ENCODE measurements at regions not wholly inside any gene's neighbourhood (a gene's known extent, or its start where the extent isn't known, plus 50 kb on each side); places are given as distances from the start of the nearest gene placed in this dataset.

- DNase-seq, result no peak
- Histone ChIP-seq H3K4me1 (ENCODE audit: insufficient read depth) (no peaks in the 10 kb centered on the region), H3K9me3 (ENCODE audit: low read depth) (no peaks in the 10 kb centered on the region), H3K36me3 (ENCODE audit: low read depth) (no peaks in the 10 kb centered on the region), H3K27me3 (replicated peaks; ENCODE audit: insufficient read depth) (no peaks in the 10 kb centered on the region), H3K4me2 (ENCODE audit: unreplicated experiment) (no peak overlapping the region), H2AFZ (no peak overlapping the region), H3K4me3 (no peak overlapping the region), H4K20me1 (ENCODE audit: insufficient read depth) (no peaks in the 10 kb centered on the region), H3K27ac (no peak overlapping the region), H3K79me2 (ENCODE audit: insufficient read depth) (no peaks in the 10 kb centered on the region), H3K9ac (no peak overlapping the region), H3K9me2 (ENCODE audit: insufficient read depth) (no peaks in the 10 kb centered on the region), H3F3A (ENCODE audit: insufficient read depth) (no peaks in the 10 kb centered on the region)
- in situ Hi-C loops (cut with MboI), result no loop called here
- TF ChIP-seq EZH2phosphoT487 (IDR thresholded peaks at IDR 0.05; ENCODE audit: insufficient read depth, low read depth) (no peak), EZH2 (IDR thresholded peaks at IDR 0.05; ENCODE audit: insufficient read depth, poor library complexity, severe bottlenecking) (no peak)
- WGBS, 2 experiments (ENCODE audit: low coverage in 1 of 2, low lambda C conversion rate in 2 of 2, missing lambda C conversion rate in 2 of 2), result 83 to 90% methylated on average over 5 of the region's 5 CpGs
These were observed 59.4 kb upstream of the LYVE1 start for GRCh38 chr11:10627816-10628215.

GRCh38 chr11:10627291-10627690, 58.8 kb upstream of the LYVE1 start:
- no peaks in the 10 kb centered on the region for H3K27me3 ChIP-seq (replicated peaks; ENCODE audit: insufficient read depth)
- H3K9ac ChIP-seq, result no peak overlapping the region
- no peak overlapping the region for H3K4me3 ChIP-seq
- no peaks in the 10 kb centered on the region for H3K4me1 ChIP-seq (ENCODE audit: insufficient read depth)
- no peak for DNase-seq
- no peaks in the 10 kb centered on the region for H3K9me3 ChIP-seq (ENCODE audit: low read depth)
- 94 to 95% methylated on average over 7 of the region's 7 CpGs for WGBS, 2 experiments (ENCODE audit: low coverage in 1 of 2, low lambda C conversion rate in 2 of 2, missing lambda C conversion rate in 2 of 2)
- TF ChIP-seq EZH2 (IDR thresholded peaks at IDR 0.05; ENCODE audit: insufficient read depth, poor library complexity, severe bottlenecking) (no peak), EZH2phosphoT487 (IDR thresholded peaks at IDR 0.05; ENCODE audit: insufficient read depth, low read depth) (no peak)
- H3K36me3 ChIP-seq (ENCODE audit: low read depth), result no peaks in the 10 kb centered on the region
- H3K79me2 ChIP-seq (ENCODE audit: insufficient read depth), result no peaks in the 10 kb centered on the region
- no peaks in the 10 kb centered on the region for H3K9me2 ChIP-seq (ENCODE audit: insufficient read depth)
- no peak overlapping the region for H2AFZ ChIP-seq
- H3F3A ChIP-seq (ENCODE audit: insufficient read depth), result no peaks in the 10 kb centered on the region
- in situ Hi-C loops (cut with MboI), result no loop called here
- H3K4me2 ChIP-seq (ENCODE audit: unreplicated experiment), result no peak overlapping the region
- H4K20me1 ChIP-seq (ENCODE audit: insufficient read depth), result no peaks in the 10 kb centered on the region
- H3K27ac ChIP-seq, result no peak overlapping the region

DNA sequence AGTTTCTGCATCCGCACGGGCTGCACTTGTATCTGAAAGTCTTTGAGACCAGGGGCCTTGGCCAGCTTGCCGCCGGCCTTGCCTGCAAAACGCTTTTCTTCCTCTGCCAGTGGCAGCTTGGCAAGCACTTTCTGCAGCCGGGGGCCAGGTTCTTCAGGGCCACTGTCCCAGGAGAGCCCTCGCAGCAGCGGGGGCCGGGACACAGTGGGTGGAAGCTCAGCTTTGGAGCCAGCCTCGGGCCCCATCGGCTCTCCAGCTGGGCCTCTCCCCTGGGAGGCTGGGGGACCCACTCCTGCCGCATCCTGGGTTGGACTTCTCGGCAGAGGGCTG, 57.5 kb upstream of the LYVE1 start:
- Histone ChIP-seq H3K9me2 (ENCODE audit: insufficient read depth) (no peaks in the 10 kb centered on the region), H3K36me3 (ENCODE audit: low read depth) (no peaks in the 10 kb centered on the region), H3K79me2 (ENCODE audit: insufficient read depth) (no peaks in the 10 kb centered on the region), H4K20me1 (ENCODE audit: insufficient read depth) (no peaks in the 10 kb centered on the region), H3K4me1 (ENCODE audit: insufficient read depth) (no peaks in the 10 kb centered on the region), H3F3A (ENCODE audit: insufficient read depth) (no peaks in the 10 kb centered on the region), H3K9ac (no peak overlapping the region), H3K27ac (no peak overlapping the region), H3K9me3 (ENCODE audit: low read depth) (no peaks in the 10 kb centered on the region), H3K4me3 (no peak overlapping the region), H2AFZ (no peak overlapping the region), H3K4me2 (ENCODE audit: unreplicated experiment) (no peak overlapping the region), H3K27me3 (replicated peaks; ENCODE audit: insufficient read depth) (no peaks in the 10 kb centered on the region)
- no peak for TF ChIP-seq EZH2 (IDR thresholded peaks at IDR 0.05; ENCODE audit: insufficient read depth, poor library complexity, severe bottlenecking)
- TF ChIP-seq EZH2phosphoT487 (IDR thresholded peaks at IDR 0.05; ENCODE audit: insufficient read depth, low read depth), result no peak
- in situ Hi-C loops (cut with MboI), result no loop called here
- 36 to 43% methylated on average over 13 of the region's 13 CpGs for WGBS, 2 experiments (ENCODE audit: low coverage in 1 of 2, low lambda C conversion rate in 2 of 2, missing lambda C conversion rate in 2 of 2)
- no peak for DNase-seq

GRCh38 chr11:10625281-10625981, 57.0 kb upstream of the LYVE1 start:
- H3K9me3 ChIP-seq (ENCODE audit: low read depth), result no peaks in the 10 kb centered on the region
- H3K9ac ChIP-seq, result no peak overlapping the region
- H3K27ac ChIP-seq, result no peak overlapping the region
- H4K20me1 ChIP-seq (ENCODE audit: insufficient read depth), result no peaks in the 10 kb centered on the region
- no peak overlapping the region for H2AFZ ChIP-seq
- in situ Hi-C loops (cut with MboI), result no loop called here
- H3K27me3 ChIP-seq (replicated peaks; ENCODE audit: insufficient read depth), result no peaks in the 10 kb centered on the region
- H3K4me3 ChIP-seq, result no peak overlapping the region
- TF ChIP-seq EZH2phosphoT487 (IDR thresholded peaks at IDR 0.05; ENCODE audit: insufficient read depth, low read depth) (no peak), EZH2 (IDR thresholded peaks at IDR 0.05; ENCODE audit: insufficient read depth, poor library complexity, severe bottlenecking) (no peak)
- no peaks in the 10 kb centered on the region for H3F3A ChIP-seq (ENCODE audit: insufficient read depth)
- H3K4me1 ChIP-seq (ENCODE audit: insufficient read depth), result no peaks in the 10 kb centered on the region
- no peaks in the 10 kb centered on the region for H3K9me2 ChIP-seq (ENCODE audit: insufficient read depth)
- no peak for DNase-seq
- H3K36me3 ChIP-seq (ENCODE audit: low read depth), result no peaks in the 10 kb centered on the region
- H3K4me2 ChIP-seq (ENCODE audit: unreplicated experiment), result no peak overlapping the region
- WGBS, 2 experiments (ENCODE audit: low coverage in 1 of 2, low lambda C conversion rate in 2 of 2, missing lambda C conversion rate in 2 of 2), result 92 to 95% methylated on average over 6 of the region's 6 CpGs
- H3K79me2 ChIP-seq (ENCODE audit: insufficient read depth), result no peaks in the 10 kb centered on the region
